ENCODE measurements at regions not wholly inside any gene's neighbourhood (a gene's known extent, or its start where the extent isn't known, plus 50 kb on each side); places are given as distances from the start of the nearest gene placed in this dataset.

DNA sequence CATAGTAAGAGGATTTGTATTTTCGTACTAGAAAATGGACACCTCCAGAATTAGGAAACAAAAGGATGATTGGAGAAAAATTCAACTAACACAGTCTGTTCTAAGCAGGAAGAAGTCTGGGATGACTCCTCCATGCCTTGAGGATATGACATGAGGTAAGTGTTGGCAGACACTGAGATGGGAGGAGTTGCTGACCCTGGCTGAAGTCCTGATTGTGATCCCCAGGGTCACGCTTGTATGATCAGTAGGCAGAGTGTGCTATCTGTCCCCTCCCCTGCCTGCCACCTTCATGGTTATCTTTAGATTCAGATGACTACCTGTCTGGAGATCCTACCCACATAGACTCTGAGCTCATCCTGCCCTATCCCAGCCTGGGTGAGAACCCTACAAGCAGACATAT is 249.1 kb downstream of the C1orf94 start:
- no peak overlapping the region for H3K4me3 ChIP-seq (ENCODE audit: low read depth, low read length)
- ChIA-PET CTCF (no interaction called here), POLR2A (no interaction called here)
- DNase-seq (ENCODE audit: low read depth, low spot score) = no peak
- TF ChIP-seq, protein P1, sequence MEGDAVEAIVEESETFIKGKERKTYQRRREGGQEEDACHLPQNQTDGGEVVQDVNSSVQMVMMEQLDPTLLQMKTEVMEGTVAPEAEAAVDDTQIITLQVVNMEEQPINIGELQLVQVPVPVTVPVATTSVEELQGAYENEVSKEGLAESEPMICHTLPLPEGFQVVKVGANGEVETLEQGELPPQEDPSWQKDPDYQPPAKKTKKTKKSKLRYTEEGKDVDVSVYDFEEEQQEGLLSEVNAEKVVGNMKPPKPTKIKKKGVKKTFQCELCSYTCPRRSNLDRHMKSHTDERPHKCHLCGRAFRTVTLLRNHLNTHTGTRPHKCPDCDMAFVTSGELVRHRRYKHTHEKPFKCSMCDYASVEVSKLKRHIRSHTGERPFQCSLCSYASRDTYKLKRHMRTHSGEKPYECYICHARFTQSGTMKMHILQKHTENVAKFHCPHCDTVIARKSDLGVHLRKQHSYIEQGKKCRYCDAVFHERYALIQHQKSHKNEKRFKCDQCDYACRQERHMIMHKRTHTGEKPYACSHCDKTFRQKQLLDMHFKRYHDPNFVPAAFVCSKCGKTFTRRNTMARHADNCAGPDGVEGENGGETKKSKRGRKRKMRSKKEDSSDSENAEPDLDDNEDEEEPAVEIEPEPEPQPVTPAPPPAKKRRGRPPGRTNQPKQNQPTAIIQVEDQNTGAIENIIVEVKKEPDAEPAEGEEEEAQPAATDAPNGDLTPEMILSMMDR (IDR thresholded peaks at IDR 0.05; ENCODE audit: insufficient read depth, low read length, missing control alignments) = no peak

DNA sequence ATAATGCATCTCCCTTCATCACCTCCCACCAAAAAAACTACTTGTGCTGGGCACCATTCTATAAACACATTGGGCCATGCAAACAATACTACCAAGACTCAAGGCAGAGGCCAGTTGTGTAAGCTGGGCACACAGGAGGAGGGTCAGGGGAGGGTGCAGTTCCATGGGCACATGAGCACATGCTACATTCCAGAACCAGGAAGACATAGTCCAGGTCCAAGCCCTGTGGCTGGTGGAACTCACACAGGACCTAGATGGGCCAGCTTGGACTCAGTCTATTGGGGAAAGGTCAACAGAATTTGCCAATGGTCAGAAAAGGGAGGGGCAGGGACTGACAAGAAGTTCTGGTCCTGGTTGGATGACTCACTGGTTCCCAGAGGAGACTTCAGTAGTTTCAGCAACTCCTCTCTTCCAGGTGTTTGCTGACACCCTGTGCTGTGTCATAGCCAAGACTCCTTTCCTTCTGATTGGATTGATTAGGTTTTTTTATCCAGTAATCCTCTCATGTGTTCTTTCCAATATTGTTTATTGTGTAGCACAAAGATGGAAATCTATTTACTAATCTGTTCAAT is 249.7 kb downstream of the C1orf94 start:
- no peak overlapping the region for H3K4me3 ChIP-seq (ENCODE audit: low read depth, low read length)
- POLR2A ChIA-PET = no interaction called here
- no peak for DNase-seq (ENCODE audit: low read depth, low spot score)
- TF ChIP-seq, protein P1 (IDR thresholded peaks at IDR 0.05; ENCODE audit: insufficient read depth, low read length, missing control alignments) = no peak
- CTCF ChIA-PET = no interaction called here

DNA sequence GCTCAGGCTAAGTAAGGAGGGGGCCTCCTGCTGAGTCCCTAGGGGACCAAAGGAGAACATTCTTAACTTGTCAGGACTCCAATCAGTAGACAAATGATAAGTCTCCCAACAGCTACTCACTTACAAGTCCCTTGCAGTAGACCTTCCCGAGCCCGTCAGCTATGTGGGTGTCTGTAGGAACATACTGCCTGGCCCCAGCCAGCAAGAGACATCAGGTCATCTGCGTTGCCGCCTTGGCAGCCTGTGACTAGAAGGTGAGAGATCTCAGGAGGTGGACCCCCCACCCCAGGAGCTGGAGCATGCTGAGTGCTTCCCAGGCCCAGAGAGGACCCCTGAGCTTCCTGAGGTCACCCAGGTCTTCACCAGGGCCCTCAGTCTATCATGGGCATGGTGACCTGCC is 250.5 kb downstream of the C1orf94 start:
- H3K4me3 ChIP-seq (ENCODE audit: low read depth, low read length) = no peak overlapping the region
- DNase-seq (ENCODE audit: low read depth, low spot score) = no peak
- TF ChIP-seq, protein P1 (IDR thresholded peaks at IDR 0.05; ENCODE audit: insufficient read depth, low read length, missing control alignments) = no peak
- ChIA-PET CTCF (no interaction called here), POLR2A (no interaction called here)

DNA sequence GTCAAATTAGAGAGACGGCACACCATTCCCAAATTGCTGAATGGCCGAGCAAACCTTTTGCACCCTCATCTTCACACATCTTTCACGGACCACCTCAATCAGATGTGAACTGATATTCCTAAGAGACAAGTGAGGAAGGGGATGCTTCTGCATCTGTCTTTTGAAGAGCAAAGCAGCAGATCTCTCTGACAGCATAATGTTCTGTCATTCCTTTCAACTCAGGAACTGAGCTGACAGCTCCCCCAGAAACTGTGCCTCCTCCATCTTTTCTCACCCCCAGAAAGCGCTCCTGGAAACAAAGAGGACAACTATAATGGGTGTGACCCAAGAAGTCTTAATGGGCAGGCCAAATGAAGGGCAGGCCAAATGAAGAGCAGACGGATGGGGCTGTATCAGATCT is 256.4 kb downstream of the C1orf94 start:
- TF ChIP-seq, protein P1 (IDR thresholded peaks at IDR 0.05; ENCODE audit: insufficient read depth, low read length, missing control alignments) = no peak
- ChIA-PET CTCF (no interaction called here), POLR2A (no interaction called here)
- H3K4me3 ChIP-seq (ENCODE audit: low read depth, low read length) = no peak overlapping the region
- no peak for DNase-seq (ENCODE audit: low read depth, low spot score)

DNA sequence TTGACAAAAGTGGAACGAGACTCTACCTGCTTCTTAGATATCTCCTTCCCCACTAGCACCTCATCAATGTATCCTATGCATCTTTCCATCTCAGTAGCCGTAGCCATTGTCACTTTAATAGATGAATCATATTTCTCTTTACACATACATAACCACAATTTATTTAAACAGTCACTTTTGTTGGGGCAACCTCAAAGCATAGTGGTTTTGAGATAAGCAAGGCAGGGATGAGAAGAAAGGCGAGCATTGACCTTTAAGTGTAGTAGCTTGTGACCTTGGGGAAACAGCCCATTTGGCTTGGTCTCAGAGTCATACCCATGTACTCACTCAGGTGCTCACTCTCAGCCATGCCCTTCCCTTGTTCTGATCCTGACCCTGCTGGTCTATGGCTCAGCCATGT is 260.1 kb downstream of the C1orf94 start:
- no peak overlapping the region for H3K4me3 ChIP-seq (ENCODE audit: low read depth, low read length)
- DNase-seq (ENCODE audit: low read depth, low spot score) = no peak
- TF ChIP-seq, protein P1 (IDR thresholded peaks at IDR 0.05; ENCODE audit: insufficient read depth, low read length, missing control alignments) = no peak
- ChIA-PET CTCF (no interaction called here), POLR2A (no interaction called here)

DNA sequence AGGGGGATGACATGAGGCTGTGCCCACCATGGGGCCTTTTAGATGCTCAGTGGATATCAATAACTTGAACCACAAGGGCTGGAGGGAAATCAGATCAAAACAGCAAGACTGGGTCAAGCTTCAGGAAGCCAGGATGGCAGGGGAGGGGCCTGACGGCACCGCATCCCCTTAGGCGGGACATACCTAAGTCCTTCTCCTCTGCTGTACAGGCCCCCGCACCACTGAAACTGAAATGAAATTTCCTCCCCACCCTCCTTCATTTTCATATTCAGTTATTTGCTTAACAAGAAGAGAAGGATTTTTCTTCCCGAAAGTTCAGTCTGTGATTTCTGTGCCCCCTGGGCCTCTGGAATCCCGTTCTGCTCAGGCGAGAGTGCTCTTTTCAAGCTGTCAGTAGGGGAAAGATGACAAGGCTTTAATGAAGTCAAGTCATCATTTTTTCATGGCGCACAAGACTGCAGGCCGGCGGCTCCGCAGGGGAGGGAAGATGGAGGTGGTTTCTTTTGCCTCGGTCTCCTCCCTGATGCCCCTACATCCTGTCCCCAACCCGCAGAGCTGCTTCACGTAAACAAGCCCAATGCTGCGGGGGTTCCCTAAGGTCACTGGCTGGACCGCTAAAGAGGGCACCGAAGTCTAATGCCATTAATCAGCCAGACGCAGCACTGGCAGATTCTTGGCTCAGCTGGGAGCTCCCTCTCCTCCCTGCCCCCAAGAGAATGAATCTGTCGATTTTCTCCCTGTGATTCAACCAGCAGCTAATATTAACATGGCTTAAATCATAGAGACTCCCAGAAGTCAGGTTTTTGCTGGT is 264.8 kb downstream of the C1orf94 start:
- POLR2A ChIA-PET = no interaction called here
- TF ChIP-seq, protein P1 (IDR thresholded peaks at IDR 0.05; ENCODE audit: insufficient read depth, low read length, missing control alignments) = no peak
- DNase-seq (ENCODE audit: low read depth, low spot score) = no peak
- H3K4me3 ChIP-seq (ENCODE audit: low read depth, low read length) = no peak overlapping the region
- CTCF ChIA-PET = interaction anchor here (1.2 kb wide), 1 partner anchor 302 kb away, joined by 4 read pairs; no protein-coding TSS in a partner anchor
